Aorta (tissue), 5 donors: ENCODE measurements at regions not wholly inside any gene's neighbourhood (a gene's known extent, or its start where the extent isn't known, plus 50 kb on each side); places are given as distances from the start of the nearest gene placed in this dataset.
A peak's percentile ranks its signal among the peaks of the same experiment; 100 is the strongest.

Experiments
- ATAC-seq: fragments of 200-7000 bp; cut with Tn5 transposase; one replicate; pipeline ENCODE4 v1.9.1; 2022; ENCODE audit warnings: moderate library complexity; ENCODE audit not compliant: low FRiP score
- DNase-seq, 2 donors: peaks; one replicate each; pipeline ENCODE4 v3.0.0-alpha.2; 2020
- H3K27ac ChIP-seq, 2 donors: one replicate each; pipeline ENCODE4 v1.5.1; 2013; ENCODE audit warnings: low read length in 2 of 2, mild to moderate bottlenecking in 2 of 2, moderate library complexity in 2 of 2, control low read depth in 1 of 2, inconsistent platforms in 1 of 2, low read depth in 1 of 2
- H3K27me3 ChIP-seq, 2 donors: one replicate each; pipeline ENCODE4 v1.6.1; 2013; ENCODE audit warnings: control low read depth in 1 of 2, low read length in 1 of 2, mild to moderate bottlenecking in 1 of 2, moderate library complexity in 1 of 2; ENCODE audit not compliant: insufficient read depth in 2 of 2, control insufficient read depth in 1 of 2
- H3K36me3 ChIP-seq, 2 donors: one replicate each; pipeline ENCODE4 v1.6.1; 2013; ENCODE audit warnings: control low read depth in 1 of 2, low read length in 1 of 2, mild to moderate bottlenecking in 1 of 2; ENCODE audit not compliant: insufficient read depth in 2 of 2, control insufficient read depth in 1 of 2
- H3K4me1 ChIP-seq, 2 donors: one replicate each; pipeline ENCODE4 v1.6.1; 2013; ENCODE audit warnings: low read length in 2 of 2, control low read depth in 1 of 2, mild to moderate bottlenecking in 1 of 2, moderate library complexity in 1 of 2; ENCODE audit not compliant: insufficient read depth in 2 of 2, control insufficient read depth in 1 of 2
- H3K4me3 ChIP-seq, 2 donors: one replicate each; pipeline ENCODE4 v1.5.1; 2013; ENCODE audit warnings: low read length in 2 of 2, control low read depth in 1 of 2, mild to moderate bottlenecking in 1 of 2
- H3K9me3 ChIP-seq: one replicate; pipeline ENCODE4 v1.6.1; 2013; ENCODE audit warnings: mild to moderate bottlenecking, low read length; ENCODE audit not compliant: control insufficient read depth
- WGBS, 2 donors: extraction: QIAGEN DNeasy Blood & Tissue Kit; methylation state at CpG; one replicate each; pipeline ENCODE4 v1.1.7; 2013; 5-methylcytosine and 5-hydroxymethylcytosine counted together
- intact Hi-C, 2 donors: fragments of 100-400 bp; cut with DNase I; formaldehyde crosslinking; loops; one replicate each; pipeline versions ENCODE4 v1.14.2 to v1.15.0; 2022
- donor health status: healthy with polysubstance abuse.
- donor health status: Bipolar disorder and iron deficiency.
- donor health status: DM: no; HTN: no; CAD: no.
- donor health status: DM: no; HTN: no; CAD: no.
- donor health status: DM: yes; HTN: yes; CAD: no.

DNA sequence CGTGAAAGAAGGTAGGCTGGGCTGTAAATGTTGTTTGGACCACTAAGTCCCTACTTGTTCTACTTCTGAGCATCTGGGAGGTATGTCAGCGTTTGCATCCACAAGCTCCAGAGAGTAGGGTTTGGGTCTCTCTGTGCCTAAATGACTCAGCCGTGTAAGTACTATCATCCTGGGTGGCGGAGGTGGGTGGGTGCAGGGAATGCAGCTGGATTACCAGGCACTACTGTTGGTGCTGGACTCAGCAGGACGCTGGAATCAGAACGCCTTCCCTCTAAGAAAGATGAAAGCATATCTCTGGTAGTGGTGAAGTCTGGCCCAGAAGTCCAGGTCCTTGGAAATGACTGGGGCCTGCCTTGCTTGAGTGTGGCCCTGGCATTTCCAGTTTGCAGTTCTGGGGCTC is 289.7 kb downstream of the PCNX1 start:
- Histone ChIP-seq H3K36me3 (no peaks in the 10 kb centered on the region), H3K27ac (no peak overlapping the region), H3K4me1 (no peaks in the 10 kb centered on the region), H3K9me3 (no peaks in the 10 kb centered on the region), H3K4me3 (no peak overlapping the region), H3K27me3 (no peaks in the 10 kb centered on the region)
- no peak for DNase-seq
- 91% methylated on average over 6 of the region's 6 CpGs for WGBS, 2 donors
- ATAC-seq, result no peak
- intact Hi-C loops, result no loop called here

DNA sequence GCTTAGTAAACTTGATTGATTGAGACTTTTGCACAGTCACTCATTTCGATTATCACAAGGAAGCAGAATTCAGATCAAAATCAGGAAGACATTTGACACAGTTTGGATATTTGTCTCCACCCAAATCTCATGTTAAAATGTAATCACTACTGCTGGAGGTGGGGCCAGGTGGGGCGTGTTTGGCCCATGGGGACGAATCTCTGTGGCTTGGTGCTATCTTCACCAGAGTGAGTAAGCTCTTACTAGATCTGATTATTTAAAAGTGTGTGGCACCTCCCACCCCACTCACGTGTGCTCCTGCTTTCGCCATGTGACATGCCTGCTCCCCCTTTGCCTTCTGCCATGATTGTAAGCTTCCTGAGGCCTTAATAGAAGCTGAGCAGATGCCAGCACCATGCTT is 291.4 kb downstream of the PCNX1 start:
- Histone ChIP-seq H3K36me3 (no peaks in the 10 kb centered on the region), H3K4me3 (no peak overlapping the region), H3K27me3 (no peaks in the 10 kb centered on the region), H3K9me3 (no peaks in the 10 kb centered on the region), H3K4me1 (no peaks in the 10 kb centered on the region), H3K27ac (no peak overlapping the region)
- 90 to 92% methylated on average over 5 of the region's 5 CpGs for WGBS, 2 donors
- intact Hi-C loops, result no loop called here
- no peak for DNase-seq
- no peak for ATAC-seq

GRCh38 chr14:71201840-71202239 is 294.6 kb downstream of the PCNX1 start:
- Histone ChIP-seq H3K4me3 (no peak overlapping the region), H3K27ac (no peak overlapping the region), H3K36me3 (no peaks in the 10 kb centered on the region), H3K4me1 (no peaks in the 10 kb centered on the region), H3K27me3 (no peaks in the 10 kb centered on the region), H3K9me3 (no peaks in the 10 kb centered on the region)
- DNase-seq (no peak), ATAC-seq (no peak)
- intact Hi-C loops, result no loop called here
- 100% methylated on average over 1 of the region's 1 CpG for WGBS, 2 donors

- 67 to 68% methylated on average over 3 of the region's 3 CpGs for WGBS, 2 donors
- intact Hi-C loops, result no loop called here
- H3K4me1 ChIP-seq, result no peaks in the 10 kb centered on the region
Observed at GRCh38 chr14:71202881-71203280, 295.6 kb downstream of the PCNX1 start.

GRCh38 chr14:71203306-71203705 is 296.0 kb downstream of the PCNX1 start:
- DNase-seq (no peak), ATAC-seq (no peak)

More at GRCh38 chr14:71202881-71203280, 295.6 kb downstream of the PCNX1 start:
- no peaks in the 10 kb centered on the region for H3K36me3 ChIP-seq
- no peak for DNase-seq
- no peak overlapping the region for H3K4me3 ChIP-seq
- H3K9me3 ChIP-seq, result no peaks in the 10 kb centered on the region
- no peak for ATAC-seq
- H3K27ac ChIP-seq, result no peak overlapping the region
- no peaks in the 10 kb centered on the region for H3K27me3 ChIP-seq

GRCh38 chr14:71204231-71204630 is 297.0 kb downstream of the PCNX1 start:
- 93 to 100% methylated on average over 2 of the region's 2 CpGs for WGBS, 2 donors
- H3K4me3 ChIP-seq, result no peak overlapping the region
- H3K4me1 ChIP-seq, result no peaks in the 10 kb centered on the region
- no peaks in the 10 kb centered on the region for H3K27me3 ChIP-seq
- DNase-seq (no peak), ATAC-seq (no peak)
- no peak overlapping the region for H3K27ac ChIP-seq
- no peaks in the 10 kb centered on the region for H3K36me3 ChIP-seq
- H3K9me3 ChIP-seq, result no peaks in the 10 kb centered on the region
- intact Hi-C loops, result no loop called here

More at GRCh38 chr14:71203306-71203705, 296.0 kb downstream of the PCNX1 start:
- Histone ChIP-seq H3K27ac (no peak overlapping the region), H3K36me3 (no peaks in the 10 kb centered on the region), H3K4me1 (no peaks in the 10 kb centered on the region), H3K9me3 (no peaks in the 10 kb centered on the region), H3K4me3 (no peak overlapping the region), H3K27me3 (no peaks in the 10 kb centered on the region)
- intact Hi-C loops, result no loop called here
- 92% methylated on average over 6 of the region's 6 CpGs for WGBS, 2 donors

GRCh38 chr14:71204768-71205167 is 297.5 kb downstream of the PCNX1 start:
- Histone ChIP-seq H3K4me1 (no peaks in the 10 kb centered on the region), H3K36me3 (no peaks in the 10 kb centered on the region), H3K9me3 (no peaks in the 10 kb centered on the region), H3K27ac (no peak overlapping the region), H3K27me3 (no peaks in the 10 kb centered on the region), H3K4me3 (no peak overlapping the region)
- intact Hi-C loops, result loop anchor here in 1 of 2 donors (5.0 kb wide), 1 partner anchor 38 kb away; no protein-coding TSS in a partner anchor
- ATAC-seq, result no peak
- DNase-seq, result no peak
- WGBS, 2 donors, result 61 to 100% methylated on average over 1 of the region's 1 CpG

DNA sequence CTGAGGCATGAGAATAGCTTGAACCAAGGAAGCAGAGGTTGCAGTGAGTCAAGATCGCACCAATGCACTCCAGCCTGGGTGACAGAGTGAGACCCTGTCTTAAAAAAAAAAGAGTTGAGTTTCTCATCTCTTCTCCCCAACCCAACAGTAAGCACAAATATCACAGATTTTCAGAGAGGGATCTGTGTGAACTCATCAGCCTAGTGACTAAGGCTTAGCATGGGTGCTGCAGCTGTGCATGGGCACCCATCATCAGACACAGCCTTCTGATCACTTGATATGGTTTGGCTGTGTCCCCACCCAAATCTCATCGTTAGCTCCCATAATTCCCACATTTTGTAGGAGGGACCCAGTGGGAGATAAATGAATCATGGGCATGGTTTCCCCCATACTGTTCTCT is 298.9 kb downstream of the PCNX1 start:
- WGBS, 2 donors, result 96 to 97% methylated on average over 2 of the region's 2 CpGs
- no peaks in the 10 kb centered on the region for H3K36me3 ChIP-seq
- H3K4me1 ChIP-seq, result no peaks in the 10 kb centered on the region
- DNase-seq, result no peak
- no peaks in the 10 kb centered on the region for H3K9me3 ChIP-seq
- no peak overlapping the region for H3K4me3 ChIP-seq
- peak overlapping the region in 1 of 2 donors; percentile 29 for H3K27ac ChIP-seq
- no peak for ATAC-seq
- intact Hi-C loops, result loop anchor here in 1 of 2 donors (5.0 kb wide), 1 partner anchor 36 kb away; no protein-coding TSS in a partner anchor
- H3K27me3 ChIP-seq, result no peaks in the 10 kb centered on the region

DNA sequence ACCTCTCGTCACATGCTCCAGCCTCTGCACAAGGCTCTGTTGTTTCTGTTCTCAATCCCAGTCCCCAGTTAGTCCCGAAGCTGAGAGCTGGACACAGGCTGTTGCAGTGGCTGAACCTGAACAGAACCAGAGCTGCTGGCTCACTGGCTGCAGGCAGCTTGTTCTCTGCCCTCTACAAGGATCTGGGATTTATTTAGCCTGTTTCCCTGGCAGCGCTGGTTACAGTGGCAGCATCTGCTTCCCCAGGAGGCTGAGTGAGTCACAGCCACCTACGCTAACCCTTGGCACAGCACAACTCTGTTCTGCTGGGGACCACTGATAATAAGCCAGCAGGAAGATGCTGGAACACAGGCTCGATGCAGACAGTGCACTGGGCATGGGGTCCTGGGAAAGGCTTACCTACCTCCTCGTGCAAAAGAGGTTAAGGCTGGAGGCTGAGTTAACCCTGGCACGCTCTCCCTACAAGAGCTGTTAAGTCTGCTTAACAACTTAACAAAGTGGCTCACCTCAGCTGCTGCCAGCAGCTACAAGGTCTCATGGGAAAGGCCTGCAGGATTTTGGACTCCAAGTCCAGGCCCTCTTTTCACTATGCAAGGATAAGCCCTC is 299.6 kb downstream of the PCNX1 start:
- intact Hi-C loops, result loop anchor here in 1 of 2 donors (5.0 kb wide), 1 partner anchor 35 kb away; no protein-coding TSS in a partner anchor
- no peak overlapping the region for H3K4me3 ChIP-seq
- H3K36me3 ChIP-seq, result no peaks in the 10 kb centered on the region
- H3K4me1 ChIP-seq, result no peaks in the 10 kb centered on the region
- WGBS, 2 donors, result 4 to 6% methylated on average over 7 of the region's 7 CpGs
- peak overlapping the region in 1 of 2 donors; percentile 34 for H3K27ac ChIP-seq
- DNase-seq, result peak; percentile 88 to 92
- H3K9me3 ChIP-seq, result no peaks in the 10 kb centered on the region
- H3K27me3 ChIP-seq, result no peaks in the 10 kb centered on the region
- peak; percentile 90 for ATAC-seq
